OCI-LY3 (cell line): ENCODE measurements at regions not wholly inside any gene's neighbourhood (a gene's known extent, or its start where the extent isn't known, plus 50 kb on each side); places are given as distances from the start of the nearest gene placed in this dataset.

Experiments used
- EZH2phosphoT487 ChIP-seq: fragments of 200-600 bp; shearing (Covaris generic); IDR thresholded peaks from 2 replicates; pipeline ENCODE4 v1.6.1; 2018; ENCODE audit warnings: antibody characterized with exemption, mixed run types, low read depth
- TF ChIP-seq, protein P1 (sequence below): fragments of 200-600, 300-600 bp; sonication (generic); IDR thresholded peaks from 2 replicates; pipeline ENCODE4 v1.5.1; 2014; ENCODE audit warnings: antibody characterized with exemption, low read length, low read depth

DNA sequence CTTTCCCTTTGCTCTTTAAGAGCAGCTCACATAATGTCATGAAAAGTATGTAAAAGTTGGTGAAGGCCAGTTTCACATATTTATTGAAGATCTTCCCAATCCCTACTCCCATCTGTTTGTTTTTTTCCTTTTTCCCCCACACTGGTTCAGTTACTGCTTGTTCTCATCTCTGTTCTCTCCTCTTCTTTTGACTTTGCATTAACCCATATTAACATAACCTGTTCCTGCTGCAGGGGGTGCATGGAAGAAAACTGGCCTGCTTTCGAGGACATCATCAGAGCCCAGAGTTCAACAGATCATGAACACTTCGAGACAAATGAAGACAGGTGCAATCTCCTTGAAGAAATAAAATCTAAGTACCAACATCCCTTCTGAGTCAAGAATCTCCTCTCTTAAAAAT, 93.3 kb upstream of the FAM3C start:
- TF ChIP-seq, protein P1, sequence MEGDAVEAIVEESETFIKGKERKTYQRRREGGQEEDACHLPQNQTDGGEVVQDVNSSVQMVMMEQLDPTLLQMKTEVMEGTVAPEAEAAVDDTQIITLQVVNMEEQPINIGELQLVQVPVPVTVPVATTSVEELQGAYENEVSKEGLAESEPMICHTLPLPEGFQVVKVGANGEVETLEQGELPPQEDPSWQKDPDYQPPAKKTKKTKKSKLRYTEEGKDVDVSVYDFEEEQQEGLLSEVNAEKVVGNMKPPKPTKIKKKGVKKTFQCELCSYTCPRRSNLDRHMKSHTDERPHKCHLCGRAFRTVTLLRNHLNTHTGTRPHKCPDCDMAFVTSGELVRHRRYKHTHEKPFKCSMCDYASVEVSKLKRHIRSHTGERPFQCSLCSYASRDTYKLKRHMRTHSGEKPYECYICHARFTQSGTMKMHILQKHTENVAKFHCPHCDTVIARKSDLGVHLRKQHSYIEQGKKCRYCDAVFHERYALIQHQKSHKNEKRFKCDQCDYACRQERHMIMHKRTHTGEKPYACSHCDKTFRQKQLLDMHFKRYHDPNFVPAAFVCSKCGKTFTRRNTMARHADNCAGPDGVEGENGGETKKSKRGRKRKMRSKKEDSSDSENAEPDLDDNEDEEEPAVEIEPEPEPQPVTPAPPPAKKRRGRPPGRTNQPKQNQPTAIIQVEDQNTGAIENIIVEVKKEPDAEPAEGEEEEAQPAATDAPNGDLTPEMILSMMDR, result no peak
- TF ChIP-seq EZH2phosphoT487, result no peak
